NCI-H1092 treated with DMSO at 0.1 percent for 48 hours (cell line): ENCODE measurements at regions not wholly inside any gene's neighbourhood (a gene's known extent, or its start where the extent isn't known, plus 50 kb on each side); places are given as distances from the start of the nearest gene placed in this dataset.

Source experiments
- DNase-seq: peaks from one replicate; lab custom pipeline; 2025; lab: John Stamatoyannopoulos, UW

- no peak for DNase-seq
Measured at GRCh38 chr7:131265227-131265626, 62.4 kb upstream of the MKLN1 start.

- DNase-seq, result no peak
Measured at GRCh38 chr7:131267631-131268030, 60.0 kb upstream of the MKLN1 start.

- no peak for DNase-seq
Measured at GRCh38 chr7:131268906-131269305, 58.8 kb upstream of the MKLN1 start.

GRCh38 chr7:131272086-131272485 is 55.6 kb upstream of the MKLN1 start:
- DNase-seq, result no peak

- DNase-seq, result no peak
Measured at GRCh38 chr7:131274986-131275385, 52.7 kb upstream of the MKLN1 start.

- no peak for DNase-seq
Measured at GRCh38 chr7:131276190-131276589, 51.5 kb upstream of the MKLN1 start.

GRCh38 chr7:131276748-131277147 is 50.9 kb upstream of the MKLN1 start:
- DNase-seq, result no peak
